ENCODE measurements at regions not wholly inside any gene's neighbourhood (a gene's known extent, or its start where the extent isn't known, plus 50 kb on each side); places are given as distances from the start of the nearest gene placed in this dataset.

DNA sequence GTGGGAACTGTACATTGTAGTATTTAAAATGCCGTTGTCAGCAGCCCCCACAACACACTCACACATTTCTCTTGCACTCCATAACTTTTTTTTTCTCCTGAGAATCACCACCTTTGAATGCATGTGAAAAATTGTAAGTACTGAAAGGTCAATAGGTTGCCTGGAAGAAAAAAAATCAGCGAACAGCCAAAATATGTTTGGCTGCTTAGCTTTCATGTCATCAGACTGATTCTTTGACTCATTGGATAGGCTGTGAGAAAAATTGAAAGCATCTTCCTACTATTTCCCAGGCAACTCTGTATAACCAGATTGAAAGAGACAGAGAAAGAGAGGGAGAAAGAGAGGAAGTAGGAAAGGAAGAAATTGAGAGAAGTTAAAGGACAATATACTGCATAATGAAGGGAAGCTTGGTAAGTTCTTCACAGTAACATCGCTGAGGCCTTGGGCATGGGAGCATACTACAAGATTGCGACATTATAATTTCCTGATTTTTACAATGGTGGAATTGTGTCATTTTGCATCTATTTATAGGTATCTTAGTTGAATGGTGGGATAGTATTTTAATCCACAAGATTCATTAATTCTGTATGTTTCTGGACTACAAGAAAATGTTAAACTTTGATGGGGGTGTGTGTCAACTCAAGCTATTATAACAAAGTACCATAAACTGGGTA is 249.3 kb upstream of the KCND2 start:
- H3K4me3 ChIP-seq (ENCODE audit: low read depth, low read length): no peak overlapping the region
- no peak for DNase-seq (ENCODE audit: low read depth)
- TF ChIP-seq, protein P1, sequence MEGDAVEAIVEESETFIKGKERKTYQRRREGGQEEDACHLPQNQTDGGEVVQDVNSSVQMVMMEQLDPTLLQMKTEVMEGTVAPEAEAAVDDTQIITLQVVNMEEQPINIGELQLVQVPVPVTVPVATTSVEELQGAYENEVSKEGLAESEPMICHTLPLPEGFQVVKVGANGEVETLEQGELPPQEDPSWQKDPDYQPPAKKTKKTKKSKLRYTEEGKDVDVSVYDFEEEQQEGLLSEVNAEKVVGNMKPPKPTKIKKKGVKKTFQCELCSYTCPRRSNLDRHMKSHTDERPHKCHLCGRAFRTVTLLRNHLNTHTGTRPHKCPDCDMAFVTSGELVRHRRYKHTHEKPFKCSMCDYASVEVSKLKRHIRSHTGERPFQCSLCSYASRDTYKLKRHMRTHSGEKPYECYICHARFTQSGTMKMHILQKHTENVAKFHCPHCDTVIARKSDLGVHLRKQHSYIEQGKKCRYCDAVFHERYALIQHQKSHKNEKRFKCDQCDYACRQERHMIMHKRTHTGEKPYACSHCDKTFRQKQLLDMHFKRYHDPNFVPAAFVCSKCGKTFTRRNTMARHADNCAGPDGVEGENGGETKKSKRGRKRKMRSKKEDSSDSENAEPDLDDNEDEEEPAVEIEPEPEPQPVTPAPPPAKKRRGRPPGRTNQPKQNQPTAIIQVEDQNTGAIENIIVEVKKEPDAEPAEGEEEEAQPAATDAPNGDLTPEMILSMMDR (IDR thresholded peaks at IDR 0.05; ENCODE audit: control insufficient read depth, extremely low read depth, insufficient read depth): no peak

DNA sequence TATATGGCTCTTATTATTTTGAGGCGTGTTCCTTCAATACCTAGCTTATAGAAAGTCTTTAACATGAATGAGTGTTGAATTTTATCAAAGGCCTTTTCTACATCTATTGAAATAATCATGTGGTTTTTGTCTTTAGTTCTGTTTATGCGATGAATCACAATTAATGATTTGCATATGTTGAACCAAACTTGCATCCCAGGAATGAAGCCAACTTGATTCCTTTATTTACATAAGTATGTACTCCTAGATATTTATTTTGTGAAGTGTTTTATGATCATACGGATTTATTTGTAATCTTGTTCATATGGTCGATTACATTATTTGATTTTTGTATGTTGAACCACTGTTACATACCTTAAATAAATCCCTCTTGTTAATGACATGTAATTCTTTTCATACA is 244.3 kb upstream of the KCND2 start:
- DNase-seq (ENCODE audit: low read depth): peak; percentile 18
- TF ChIP-seq, protein P1 (IDR thresholded peaks at IDR 0.05; ENCODE audit: control insufficient read depth, extremely low read depth, insufficient read depth): no peak
- H3K4me3 ChIP-seq (ENCODE audit: low read depth, low read length): no peak overlapping the region

DNA sequence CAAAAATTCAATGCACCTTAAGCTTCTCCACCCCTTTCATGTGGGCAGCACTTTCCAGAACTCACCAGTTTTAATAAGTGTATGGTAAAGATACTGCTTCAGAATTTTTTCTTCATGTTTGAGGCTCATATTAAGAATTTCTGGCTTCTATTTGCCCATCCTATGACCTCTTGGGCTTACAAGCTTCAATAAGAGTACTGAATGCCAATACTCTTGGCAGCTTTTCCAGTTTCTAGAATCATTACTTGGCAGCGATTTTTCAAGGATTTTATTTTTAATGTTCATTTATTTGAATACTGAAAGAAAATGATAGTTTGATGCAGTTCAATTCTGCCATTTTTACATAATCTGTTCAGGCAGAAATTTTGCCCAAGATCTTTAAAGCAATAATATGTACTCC is 242.1 kb upstream of the KCND2 start:
- no peak for DNase-seq (ENCODE audit: low read depth)
- no peak overlapping the region for H3K4me3 ChIP-seq (ENCODE audit: low read depth, low read length)
- TF ChIP-seq, protein P1 (IDR thresholded peaks at IDR 0.05; ENCODE audit: control insufficient read depth, extremely low read depth, insufficient read depth): no peak

DNA sequence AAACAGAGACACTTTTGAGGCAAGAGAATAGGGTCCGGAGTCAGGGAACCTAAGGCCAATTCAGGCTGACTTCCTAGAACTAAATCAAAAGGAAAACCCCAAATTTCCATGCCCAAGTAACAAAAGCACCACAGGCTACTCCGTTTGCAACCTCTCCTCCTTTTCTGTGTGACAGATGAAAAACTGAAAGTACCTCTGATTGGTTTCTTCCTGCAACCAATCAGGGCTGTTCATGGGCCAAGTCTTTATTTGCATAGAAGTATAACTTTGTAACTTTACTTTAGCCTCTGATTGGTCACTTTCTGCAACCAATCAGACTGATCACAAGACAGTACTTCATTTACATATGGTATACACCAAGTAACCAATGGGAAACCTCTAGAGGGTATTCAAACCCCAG is 239.9 kb upstream of the KCND2 start:
- H3K4me3 ChIP-seq (ENCODE audit: low read depth, low read length): no peak overlapping the region
- no peak for DNase-seq (ENCODE audit: low read depth)
- TF ChIP-seq, protein P1 (IDR thresholded peaks at IDR 0.05; ENCODE audit: control insufficient read depth, extremely low read depth, insufficient read depth): no peak

DNA sequence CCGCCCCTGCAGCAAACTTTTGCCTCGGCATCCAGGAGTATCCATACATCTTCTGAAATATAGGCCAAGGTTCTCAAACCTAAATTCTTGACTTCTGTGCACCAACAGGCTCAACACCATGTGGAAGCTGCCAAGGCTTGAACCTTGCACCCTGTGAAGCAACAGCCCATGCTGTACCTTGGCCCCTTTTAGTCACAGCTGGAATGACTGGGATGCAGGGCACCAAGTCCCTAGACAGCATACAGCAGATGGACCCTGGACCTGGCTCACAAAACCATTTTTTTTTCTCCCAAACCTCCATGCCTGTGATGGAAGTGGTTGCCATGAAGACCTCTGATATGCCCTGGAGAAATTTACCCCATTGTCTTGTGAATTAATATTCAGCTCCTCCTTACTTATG is 233.8 kb upstream of the KCND2 start:
- H3K4me3 ChIP-seq (ENCODE audit: low read depth, low read length): no peak overlapping the region
- TF ChIP-seq, protein P1 (IDR thresholded peaks at IDR 0.05; ENCODE audit: control insufficient read depth, extremely low read depth, insufficient read depth): no peak
- DNase-seq (ENCODE audit: low read depth): no peak

DNA sequence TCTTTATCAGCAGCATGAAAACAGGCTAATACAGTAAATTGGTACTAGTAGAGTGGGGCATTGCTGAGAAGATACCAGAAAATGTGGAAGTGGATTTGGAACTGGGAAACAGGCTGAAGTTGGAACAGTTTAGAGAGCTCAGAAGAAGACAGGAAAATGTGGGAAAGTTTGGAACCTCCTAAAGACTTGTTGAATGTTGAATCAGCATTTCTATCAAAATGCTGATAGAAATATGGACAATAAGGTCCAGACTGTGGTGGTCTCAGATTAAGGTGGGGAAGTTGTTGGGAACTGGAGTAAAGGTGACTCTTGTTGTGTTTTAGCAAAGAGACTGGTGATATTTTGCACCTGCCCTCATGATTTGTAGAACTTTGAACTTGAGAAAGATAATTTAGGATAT is 231.2 kb upstream of the KCND2 start:
- DNase-seq (ENCODE audit: low read depth): no peak
- no peak overlapping the region for H3K4me3 ChIP-seq (ENCODE audit: low read depth, low read length)
- TF ChIP-seq, protein P1 (IDR thresholded peaks at IDR 0.05; ENCODE audit: control insufficient read depth, extremely low read depth, insufficient read depth): no peak

DNA sequence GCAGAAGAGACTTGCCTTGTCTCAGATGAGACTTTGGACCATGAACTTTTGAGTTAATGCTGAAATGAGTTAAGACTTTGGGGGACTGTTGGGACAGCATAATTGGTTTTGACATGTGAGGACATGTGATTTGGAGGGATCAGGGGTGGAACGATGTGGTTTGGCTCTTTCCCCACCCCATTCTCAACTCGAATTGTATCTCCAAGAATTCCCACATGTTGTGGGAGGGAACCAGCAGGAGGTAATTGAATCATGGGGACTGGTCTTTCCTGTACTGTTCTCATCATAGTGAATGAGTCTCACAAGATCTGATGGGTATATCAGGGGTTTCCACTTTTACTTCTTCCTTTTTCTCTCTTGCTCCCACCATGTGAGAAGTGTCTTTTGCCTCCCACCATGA is 229.7 kb upstream of the KCND2 start:
- TF ChIP-seq, protein P1 (IDR thresholded peaks at IDR 0.05; ENCODE audit: control insufficient read depth, extremely low read depth, insufficient read depth): no peak
- H3K4me3 ChIP-seq (ENCODE audit: low read depth, low read length): no peak overlapping the region
- DNase-seq (ENCODE audit: low read depth): no peak

All from LNCaP clone FGC (cell line).